PFSK-1 (cell line): ENCODE measurements at regions not wholly inside any gene's neighbourhood (a gene's known extent, or its start where the extent isn't known, plus 50 kb on each side); places are given as distances from the start of the nearest gene placed in this dataset.

ENCODE experiments used
- FOXP2 ChIP-seq: optimal IDR thresholded peaks from 2 replicates; pipeline ENCODE3; 2011; ENCODE audit warnings: borderline replicate concordance, control low read depth, inconsistent platforms; ENCODE audit not compliant: insufficient read depth; ENCODE audit errors: extremely low read length, extremely low read depth
- POLR2AphosphoS5 ChIP-seq: IDR thresholded peaks from 2 replicates; pipeline ENCODE4 v1.6.1; 2012; ENCODE audit warnings: low read depth, mild to moderate bottlenecking, control low read depth, low read length, moderate library complexity
- REST ChIP-seq, 2 experiments: IDR thresholded peaks; 2 replicates each; pipeline versions ENCODE4 v1.6.1 to v1.8.0; 2011 to 2012; ENCODE audit warnings: low read depth in 2 of 2, low read length in 2 of 2, control low read depth in 1 of 2, inconsistent platforms in 1 of 2, mild to moderate bottlenecking in 1 of 2, moderate library complexity in 1 of 2; ENCODE audit not compliant: insufficient read depth in 1 of 2
- SIN3A ChIP-seq: IDR thresholded peaks from 2 replicates; pipeline ENCODE4 v1.6.1; 2012; ENCODE audit warnings: mild to moderate bottlenecking, low read length, moderate library complexity, borderline replicate concordance; ENCODE audit not compliant: insufficient read depth
- TAF1 ChIP-seq: IDR thresholded peaks from 2 replicates; pipeline ENCODE4 v1.6.1; 2012; ENCODE audit warnings: low read length, control low read depth, borderline replicate concordance; ENCODE audit not compliant: insufficient read depth

DNA sequence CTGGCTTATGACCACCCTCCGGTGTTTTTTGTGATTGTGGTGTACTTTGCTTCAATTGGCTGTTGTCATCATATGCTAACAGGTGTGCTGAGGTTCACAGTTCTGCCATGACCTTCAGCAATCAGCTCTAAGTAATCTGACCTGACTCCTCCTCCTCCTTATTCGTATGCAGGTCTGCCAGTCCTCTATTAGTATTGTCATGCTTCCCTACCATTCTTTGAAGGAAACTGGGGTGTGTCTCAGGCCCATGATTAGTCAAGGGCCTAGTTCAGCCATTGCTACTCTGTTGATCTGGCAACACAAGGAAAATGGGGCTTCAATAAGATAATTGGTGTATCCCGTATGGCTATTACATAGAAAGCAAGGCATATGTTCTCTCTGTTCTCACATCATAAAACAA is 332.3 kb upstream of the DPYD start:
- TF ChIP-seq SIN3A (no peak), FOXP2 (no peak), REST (IDR thresholded peaks at IDR 0.05; ENCODE audit: insufficient read depth in 1 of 2, low read depth in 2 of 2, low read length in 2 of 2) (no peak), POLR2AphosphoS5 (no peak), TAF1 (no peak)

GRCh38 chr1:98251497-98251896 is 330.7 kb upstream of the DPYD start:
- no peak for TF ChIP-seq SIN3A
- TF ChIP-seq POLR2AphosphoS5 = no peak
- TF ChIP-seq TAF1 = no peak
- TF ChIP-seq FOXP2 = no peak
- no peak for TF ChIP-seq REST (IDR thresholded peaks at IDR 0.05; ENCODE audit: insufficient read depth in 1 of 2, low read depth in 2 of 2, low read length in 2 of 2)

- TF ChIP-seq FOXP2 = no peak
- TF ChIP-seq REST (IDR thresholded peaks at IDR 0.05; ENCODE audit: insufficient read depth in 1 of 2, low read depth in 2 of 2, low read length in 2 of 2) = no peak
- TF ChIP-seq SIN3A = no peak
- TF ChIP-seq TAF1 = no peak
- no peak for TF ChIP-seq POLR2AphosphoS5
Measured at GRCh38 chr1:98232678-98233077, 311.8 kb upstream of the DPYD start.

DNA sequence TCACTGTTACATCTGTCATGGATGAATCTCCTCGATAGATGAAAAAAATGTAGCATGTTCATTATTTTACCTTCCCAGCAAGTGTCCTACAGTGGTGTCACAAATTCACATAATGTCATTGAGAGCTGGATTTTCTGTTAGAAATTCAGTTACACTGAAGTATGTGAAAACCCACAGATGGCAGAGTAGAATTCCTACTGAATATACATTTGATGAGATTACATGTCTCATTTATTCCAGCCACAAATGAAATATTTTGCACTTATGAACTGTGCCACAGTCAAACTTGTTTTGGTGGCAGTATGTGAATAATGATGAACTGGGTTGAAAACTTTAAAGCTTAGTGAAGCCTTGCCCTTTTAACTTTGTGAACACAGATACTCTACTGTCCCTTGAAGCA is 301.9 kb upstream of the DPYD start:
- no peak for TF ChIP-seq FOXP2
- no peak for TF ChIP-seq POLR2AphosphoS5
- TF ChIP-seq TAF1 = no peak
- TF ChIP-seq SIN3A = no peak
- TF ChIP-seq REST (IDR thresholded peaks at IDR 0.05; ENCODE audit: insufficient read depth in 1 of 2, low read depth in 2 of 2, low read length in 2 of 2) = no peak

GRCh38 chr1:98221923-98222322 is 301.1 kb upstream of the DPYD start:
- TF ChIP-seq POLR2AphosphoS5 (no peak), FOXP2 (no peak), REST (IDR thresholded peaks at IDR 0.05; ENCODE audit: insufficient read depth in 1 of 2, low read depth in 2 of 2, low read length in 2 of 2) (no peak), TAF1 (no peak), SIN3A (no peak)
